ENCODE measurements at regions not wholly inside any gene's neighbourhood (a gene's known extent, or its start where the extent isn't known, plus 50 kb on each side); places are given as distances from the start of the nearest gene placed in this dataset.

GRCh38 chr15:29428925-29429573 is 159.4 kb upstream of the NSMCE3 start:
- H3K27ac ChIP-seq (ENCODE audit: low read depth in 1 of 2, low read length in 2 of 2), result no peak overlapping the region
- 88% methylated on average over 7 of the region's 7 CpGs for WGBS
- no peak overlapping the region for H3K9ac ChIP-seq (ENCODE audit: low read depth in 1 of 2, low read length in 2 of 2)

GRCh38 chr15:29425864-29426263 is 156.2 kb upstream of the NSMCE3 start:
- no peaks in the 10 kb centered on the region for H3K36me3 ChIP-seq (ENCODE audit: control insufficient read depth in 4 of 4, insufficient read depth in 3 of 4, low read depth in 1 of 4, low read length in 3 of 4)
- peaks cover 0 to 3% (median under 1%) of the 10 kb centered on the region in 4 donors for H3K9me3 ChIP-seq (ENCODE audit: control insufficient read depth in 4 of 4, low read length in 3 of 4)
- no peaks in the 10 kb centered on the region for H3K27me3 ChIP-seq (ENCODE audit: control insufficient read depth in 4 of 4, insufficient read depth in 4 of 4, low read length in 3 of 4)
- no peak overlapping the region for H3K9ac ChIP-seq (ENCODE audit: low read depth in 1 of 2, low read length in 2 of 2)
- DNase-seq (ENCODE audit: low spot score), result no peak
- H3K4me3 ChIP-seq (ENCODE audit: low read depth in 1 of 3, low read length in 3 of 3), result no peak overlapping the region
- TF ChIP-seq, protein P1, sequence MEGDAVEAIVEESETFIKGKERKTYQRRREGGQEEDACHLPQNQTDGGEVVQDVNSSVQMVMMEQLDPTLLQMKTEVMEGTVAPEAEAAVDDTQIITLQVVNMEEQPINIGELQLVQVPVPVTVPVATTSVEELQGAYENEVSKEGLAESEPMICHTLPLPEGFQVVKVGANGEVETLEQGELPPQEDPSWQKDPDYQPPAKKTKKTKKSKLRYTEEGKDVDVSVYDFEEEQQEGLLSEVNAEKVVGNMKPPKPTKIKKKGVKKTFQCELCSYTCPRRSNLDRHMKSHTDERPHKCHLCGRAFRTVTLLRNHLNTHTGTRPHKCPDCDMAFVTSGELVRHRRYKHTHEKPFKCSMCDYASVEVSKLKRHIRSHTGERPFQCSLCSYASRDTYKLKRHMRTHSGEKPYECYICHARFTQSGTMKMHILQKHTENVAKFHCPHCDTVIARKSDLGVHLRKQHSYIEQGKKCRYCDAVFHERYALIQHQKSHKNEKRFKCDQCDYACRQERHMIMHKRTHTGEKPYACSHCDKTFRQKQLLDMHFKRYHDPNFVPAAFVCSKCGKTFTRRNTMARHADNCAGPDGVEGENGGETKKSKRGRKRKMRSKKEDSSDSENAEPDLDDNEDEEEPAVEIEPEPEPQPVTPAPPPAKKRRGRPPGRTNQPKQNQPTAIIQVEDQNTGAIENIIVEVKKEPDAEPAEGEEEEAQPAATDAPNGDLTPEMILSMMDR (IDR thresholded peaks at IDR 0.05; ENCODE audit: low read depth, low read length, missing input control), result no peak
- TF ChIP-seq FOXA2 (IDR thresholded peaks at IDR 0.05), result no peak
- no peak for TF ChIP-seq YY1 (IDR thresholded peaks at IDR 0.05)
- TF ChIP-seq HNF4A (conservative IDR thresholded peaks at IDR 0.05), result no peak
- TF ChIP-seq GABPA (IDR thresholded peaks at IDR 0.05 in 1 of 2, conservative IDR thresholded peaks at IDR 0.05 in 1 of 2), result no peak
- TF ChIP-seq ZBTB33 (IDR thresholded peaks at IDR 0.05), result no peak
- no peak for TF ChIP-seq REST (IDR thresholded peaks at IDR 0.05)
- TF ChIP-seq, protein P2, sequence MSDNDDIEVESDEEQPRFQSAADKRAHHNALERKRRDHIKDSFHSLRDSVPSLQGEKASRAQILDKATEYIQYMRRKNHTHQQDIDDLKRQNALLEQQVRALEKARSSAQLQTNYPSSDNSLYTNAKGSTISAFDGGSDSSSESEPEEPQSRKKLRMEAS (IDR thresholded peaks at IDR 0.05), result no peak
- no peak for TF ChIP-seq RAD21 (IDR thresholded peaks at IDR 0.05)
- H3K4me1 ChIP-seq (ENCODE audit: control insufficient read depth in 4 of 4, insufficient read depth in 4 of 4, low read length in 3 of 4), result no peaks in the 10 kb centered on the region
- H3K27ac ChIP-seq (ENCODE audit: low read depth in 1 of 2, low read length in 2 of 2), result no peak overlapping the region

More at GRCh38 chr15:29428925-29429573, 159.4 kb upstream of the NSMCE3 start:
- Histone ChIP-seq H3K4me1 (ENCODE audit: control insufficient read depth in 4 of 4, insufficient read depth in 4 of 4, low read length in 3 of 4) (no peaks in the 10 kb centered on the region), H3K36me3 (ENCODE audit: control insufficient read depth in 4 of 4, insufficient read depth in 3 of 4, low read depth in 1 of 4, low read length in 3 of 4) (no peaks in the 10 kb centered on the region), H3K27me3 (ENCODE audit: control insufficient read depth in 4 of 4, insufficient read depth in 4 of 4, low read length in 3 of 4) (peaks cover 0 to under 1% (median 0%) of the 10 kb centered on the region in 4 donors), H3K9me3 (ENCODE audit: control insufficient read depth in 4 of 4, low read length in 3 of 4) (peaks cover 0 to 3% (median under 1%) of the 10 kb centered on the region in 4 donors), H3K4me3 (ENCODE audit: low read depth in 1 of 3, low read length in 3 of 3) (no peak overlapping the region)
- no peak for TF ChIP-seq HNF4G (IDR thresholded peaks at IDR 0.05)
- peak; percentile 9 for DNase-seq (ENCODE audit: low spot score)

Measured in liver (tissue), 8 donors.